Right lobe of liver (tissue), 6 donors: ENCODE measurements at regions not wholly inside any gene's neighbourhood (a gene's known extent, or its start where the extent isn't known, plus 50 kb on each side); places are given as distances from the start of the nearest gene placed in this dataset.

Experiments
- ATAC-seq, 4 donors: fragments of 200-7000 bp; cut with Tn5 transposase; one replicate each; pipeline ENCODE4 v1.9.1; 2020; ENCODE audit warnings: mild to moderate bottlenecking in 4 of 4, moderate library complexity in 4 of 4
- DNase-seq, 3 donors: peaks; one replicate each; pipeline ENCODE4 v3.0.0-alpha.2; 2020
- H3K27ac ChIP-seq, 3 donors: fragments of 200-600 bp; one replicate each; pipeline ENCODE4 v1.8.0; 2022
- H3K27me3 ChIP-seq, 2 donors: fragments of 200-600 bp; one replicate each; pipeline ENCODE4 v1.8.0; 2022
- H3K36me3 ChIP-seq, 4 donors: fragments of 200-600 bp; sonication (generic) in 1 of 4; one replicate each; pipeline versions ENCODE4 v1.5.1 to v1.8.0; 2017 to 2022; ENCODE audit warnings: control low read depth in 1 of 4
- H3K4me1 ChIP-seq, 4 donors: fragments of 200-600 bp; sonication (generic) in 1 of 4; one replicate each; pipeline versions ENCODE4 v1.5.1 to v1.8.0; 2017 to 2022; ENCODE audit warnings: control low read depth in 1 of 4
- H3K4me3 ChIP-seq, 3 donors: fragments of 200-600 bp; one replicate each; pipeline ENCODE4 v1.8.0; 2022
- H3K9me3 ChIP-seq, 4 donors: fragments of 200-600 bp; sonication (generic) in 1 of 4; one replicate each; pipeline versions ENCODE4 v1.5.1 to v1.8.0; 2017 to 2022; ENCODE audit warnings: control low read depth in 1 of 4
- POLR2A ChIP-seq: fragments of 450-650 bp; IDR thresholded peaks from one replicate; pipeline ENCODE4 v1.6.1; 2017; ENCODE audit warnings: antibody characterized with exemption, mild to moderate bottlenecking
- WGBS: methylation state at CpG from one replicate; pipeline ENCODE4 v1.1.6; 2018; ENCODE audit warnings: low coverage, low lambda C conversion rate; ENCODE audit not compliant: insufficient coverage; ENCODE audit errors: missing lambda C conversion rate; 5-methylcytosine and 5-hydroxymethylcytosine counted together
- intact Hi-C, 2 donors: fragments of 100-400 bp; cut with DNase I; formaldehyde crosslinking; loops; one replicate each; pipeline versions ENCODE4 v1.11.2 to v1.14.1; 2022
- TF ChIP-seq, protein P1 (sequence below), 4 donors: fragments of 200-600 bp in 3 of 4; fragments of 450-650 bp in 1 of 4; IDR thresholded peaks; one replicate each; pipeline versions ENCODE4 v1.5.1 to v1.8.0; 2016 to 2022; ENCODE audit warnings: antibody characterized with exemption in 4 of 4, mild to moderate bottlenecking in 2 of 4
- donor health status: DM: no; HTN: yes; CAD: no.
- donor health status: DM: no; HTN: no; CAD: no.
- donor health status: DM: no; HTN: no; CAD: no.
- donor health status: DM: no; HTN: yes; CAD: no.
- donor health status: DM: no; HTN: yes; CAD: no.

DNA sequence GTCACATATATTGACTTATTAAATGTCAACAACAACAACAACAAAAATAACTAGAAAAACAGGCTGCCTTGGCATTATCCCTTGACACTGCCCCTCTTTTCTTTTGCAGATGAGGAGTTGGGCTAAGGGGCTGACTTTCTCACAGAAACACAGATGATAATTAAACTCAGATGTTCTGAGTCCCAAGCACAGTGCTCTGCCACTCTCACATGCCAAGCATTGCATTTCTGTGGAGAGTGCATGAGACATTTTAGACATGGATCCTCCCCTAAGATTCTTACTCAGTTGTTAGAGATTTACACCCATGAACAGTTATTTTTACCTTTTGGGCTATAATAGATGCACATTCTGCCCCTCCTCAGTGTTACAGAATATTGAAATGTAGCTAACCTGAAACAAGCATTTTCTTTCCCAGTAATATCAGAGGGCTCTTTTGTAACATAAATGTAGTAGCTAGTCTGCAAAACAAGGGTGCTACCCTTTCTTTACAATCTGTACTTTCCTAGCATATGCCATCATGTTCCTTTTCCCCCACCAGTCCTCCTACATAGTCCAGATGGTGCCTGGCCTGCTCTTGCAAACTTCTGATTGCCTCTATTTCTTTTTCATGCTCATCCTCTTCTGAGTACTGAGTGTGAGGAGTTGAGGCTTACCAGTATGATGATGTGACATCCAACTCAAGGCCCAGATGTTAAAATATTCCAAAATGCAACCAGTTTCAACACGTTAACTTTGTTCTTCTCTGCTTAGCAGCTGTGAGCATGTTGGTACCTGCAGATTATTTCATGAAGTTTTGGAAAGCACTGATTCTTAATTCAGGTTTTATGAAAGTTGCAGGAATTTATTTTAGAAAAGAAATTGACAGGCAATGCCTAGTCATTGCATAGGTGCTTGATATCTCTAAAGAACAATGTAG lies 125.0 kb upstream of the ATP2B1 start:
- TF ChIP-seq, protein P1, sequence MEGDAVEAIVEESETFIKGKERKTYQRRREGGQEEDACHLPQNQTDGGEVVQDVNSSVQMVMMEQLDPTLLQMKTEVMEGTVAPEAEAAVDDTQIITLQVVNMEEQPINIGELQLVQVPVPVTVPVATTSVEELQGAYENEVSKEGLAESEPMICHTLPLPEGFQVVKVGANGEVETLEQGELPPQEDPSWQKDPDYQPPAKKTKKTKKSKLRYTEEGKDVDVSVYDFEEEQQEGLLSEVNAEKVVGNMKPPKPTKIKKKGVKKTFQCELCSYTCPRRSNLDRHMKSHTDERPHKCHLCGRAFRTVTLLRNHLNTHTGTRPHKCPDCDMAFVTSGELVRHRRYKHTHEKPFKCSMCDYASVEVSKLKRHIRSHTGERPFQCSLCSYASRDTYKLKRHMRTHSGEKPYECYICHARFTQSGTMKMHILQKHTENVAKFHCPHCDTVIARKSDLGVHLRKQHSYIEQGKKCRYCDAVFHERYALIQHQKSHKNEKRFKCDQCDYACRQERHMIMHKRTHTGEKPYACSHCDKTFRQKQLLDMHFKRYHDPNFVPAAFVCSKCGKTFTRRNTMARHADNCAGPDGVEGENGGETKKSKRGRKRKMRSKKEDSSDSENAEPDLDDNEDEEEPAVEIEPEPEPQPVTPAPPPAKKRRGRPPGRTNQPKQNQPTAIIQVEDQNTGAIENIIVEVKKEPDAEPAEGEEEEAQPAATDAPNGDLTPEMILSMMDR (IDR thresholded peaks at IDR 0.05): no peak
- TF ChIP-seq POLR2A: no peak

DNA sequence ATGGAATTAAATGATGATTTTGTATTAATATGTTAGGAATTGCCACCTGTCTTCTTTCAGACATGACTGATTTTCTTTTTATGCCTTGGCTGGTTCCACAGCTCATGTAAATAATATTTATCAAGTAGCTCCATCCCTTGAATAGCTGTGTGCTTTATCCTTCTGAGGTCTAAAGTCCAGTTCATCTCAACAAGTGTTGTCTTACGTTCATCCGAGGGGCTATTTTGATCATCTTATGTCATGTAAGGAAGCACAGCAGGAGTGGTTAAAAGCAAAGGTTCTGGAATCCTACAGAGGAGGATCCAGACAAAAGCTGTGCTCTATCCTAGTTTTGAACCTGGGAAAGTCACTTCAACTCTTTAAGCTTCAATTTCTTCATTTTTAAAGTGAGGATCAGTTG lies 123.7 kb upstream of the ATP2B1 start:
- no peak for ATAC-seq
- Histone ChIP-seq H3K27me3 (no peaks in the 10 kb centered on the region), H3K9me3 (no peaks in the 10 kb centered on the region), H3K36me3 (no peaks in the 10 kb centered on the region), H3K4me3 (no peak overlapping the region), H3K4me1 (no peaks in the 10 kb centered on the region), H3K27ac (no peak overlapping the region)
- no peak for DNase-seq
- TF ChIP-seq POLR2A: no peak
- TF ChIP-seq, protein P1 (IDR thresholded peaks at IDR 0.05): no peak
- 54% methylated on average over 2 of the region's 2 CpGs for WGBS
- intact Hi-C loops: no loop called here

More for the DNA sequence above, 125.0 kb upstream of the ATP2B1 start:
- Histone ChIP-seq H3K27ac (no peak overlapping the region), H3K4me1 (no peaks in the 10 kb centered on the region), H3K9me3 (no peaks in the 10 kb centered on the region), H3K36me3 (no peaks in the 10 kb centered on the region), H3K27me3 (no peaks in the 10 kb centered on the region), H3K4me3 (no peak overlapping the region)
- DNase-seq: no peak
- WGBS: 63% methylated on average over 1 of the region's 1 CpG
- intact Hi-C loops: no loop called here
- ATAC-seq: no peak

DNA sequence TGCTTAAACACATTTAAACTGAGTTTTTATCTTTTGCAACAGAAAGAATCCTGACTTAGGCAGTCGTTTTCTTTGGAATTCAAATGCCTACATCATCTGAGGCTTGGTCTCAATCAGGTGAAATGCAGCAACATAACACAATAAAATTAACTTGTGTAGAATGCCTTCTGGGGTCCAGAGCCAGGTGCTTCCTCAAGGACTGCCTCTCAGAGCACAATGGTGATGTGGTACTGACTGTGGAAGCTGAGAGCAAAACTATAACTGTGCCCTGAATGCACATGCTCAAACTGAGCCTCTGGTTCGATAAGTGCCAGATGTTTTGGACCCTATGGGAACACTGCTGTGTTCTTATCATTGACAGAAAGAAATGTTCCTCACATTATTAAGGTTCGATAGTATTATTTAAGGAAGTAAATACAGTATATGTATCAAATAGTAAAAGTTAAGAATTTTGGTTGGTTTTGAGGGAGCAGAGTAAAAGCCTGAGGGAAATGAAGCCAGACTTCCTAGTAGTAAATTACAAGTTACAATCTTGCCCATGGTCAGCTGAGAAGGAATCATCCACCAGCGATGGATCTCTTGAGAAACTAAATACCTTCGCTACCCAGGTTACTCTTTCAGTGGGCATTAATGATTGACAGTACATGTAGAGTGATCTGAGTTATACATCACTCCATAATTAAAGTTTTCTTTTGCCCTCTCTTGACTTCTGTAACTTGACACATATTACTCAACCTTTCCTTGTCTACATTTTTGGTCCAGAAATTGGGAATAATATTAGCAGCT lies 122.9 kb upstream of the ATP2B1 start:
- Histone ChIP-seq H3K27ac (no peak overlapping the region), H3K4me3 (no peak overlapping the region), H3K4me1 (no peaks in the 10 kb centered on the region), H3K9me3 (no peaks in the 10 kb centered on the region), H3K27me3 (no peaks in the 10 kb centered on the region), H3K36me3 (no peaks in the 10 kb centered on the region)
- TF ChIP-seq, protein P1 (IDR thresholded peaks at IDR 0.05): no peak
- no peak for TF ChIP-seq POLR2A
- ATAC-seq (no peak), DNase-seq (no peak)
- 54% methylated on average over 5 of the region's 5 CpGs for WGBS
- intact Hi-C loops: no loop called here

DNA sequence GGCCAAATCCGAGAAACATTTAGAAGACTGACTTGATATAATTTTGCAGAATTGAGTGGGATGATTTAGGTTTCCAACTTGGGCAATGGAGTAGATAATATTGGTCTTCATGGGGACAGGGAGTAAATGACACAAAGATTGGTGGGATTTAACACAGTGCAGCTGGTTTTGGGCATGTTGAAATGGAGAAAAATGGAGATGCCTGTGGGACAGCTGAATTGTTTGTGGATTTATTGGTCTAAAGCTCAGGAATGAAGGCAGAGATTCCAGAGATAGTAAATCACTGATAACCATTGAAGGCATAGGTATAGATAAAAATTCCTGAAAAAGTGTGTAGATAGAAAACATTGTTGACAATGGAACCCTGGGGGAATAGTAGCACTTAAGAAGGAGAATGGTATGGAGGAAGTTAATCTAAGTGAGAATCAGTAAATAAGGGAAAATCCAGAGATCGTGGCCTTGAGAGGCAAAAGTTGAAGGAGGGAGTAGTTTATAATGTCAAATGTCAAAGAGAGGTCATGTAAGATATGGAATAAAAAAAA lies 120.9 kb upstream of the ATP2B1 start:
- Histone ChIP-seq H3K9me3 (no peaks in the 10 kb centered on the region), H3K4me3 (no peak overlapping the region), H3K36me3 (no peaks in the 10 kb centered on the region), H3K4me1 (no peaks in the 10 kb centered on the region), H3K27me3 (no peaks in the 10 kb centered on the region), H3K27ac (no peak overlapping the region)
- intact Hi-C loops: no loop called here
- no peak for DNase-seq
- ATAC-seq: no peak
- no peak for TF ChIP-seq POLR2A
- TF ChIP-seq, protein P1 (IDR thresholded peaks at IDR 0.05): no peak
- WGBS: 39% methylated on average over 2 of the region's 2 CpGs
